Tibial nerve (tissue), 4 donors: ENCODE measurements at regions not wholly inside any gene's neighbourhood (a gene's known extent, or its start where the extent isn't known, plus 50 kb on each side); places are given as distances from the start of the nearest gene placed in this dataset.

ENCODE experiments used
- CTCF ChIP-seq, 5 experiments: fragments of 200-600 bp in 3 of 5; fragments of 450-650 bp in 2 of 5; sonication (generic) in 3 of 5; IDR thresholded peaks; one replicate each; pipeline ENCODE4 v1.5.1; 2016 to 2019; ENCODE audit warnings: antibody characterized with exemption in 5 of 5, mild to moderate bottlenecking in 3 of 5, moderate library complexity in 2 of 5
- EP300 ChIP-seq, 2 donors: sonication (generic); formaldehyde crosslinking; IDR thresholded peaks; one replicate each; pipeline ENCODE4 v1.6.1; 2017; ENCODE audit warnings: antibody characterized with exemption in 2 of 2, mild to moderate bottlenecking in 1 of 2
- POLR2A ChIP-seq, 2 donors: fragments of 450-650 bp; IDR thresholded peaks; one replicate each; pipeline ENCODE4 v1.6.1; 2017; ENCODE audit warnings: antibody characterized with exemption in 2 of 2, mild to moderate bottlenecking in 2 of 2, moderate library complexity in 2 of 2

GRCh38 chr21:18772897-18773296 is 369.3 kb upstream of the TMPRSS15 start:
- no peak for TF ChIP-seq CTCF (IDR thresholded peaks at IDR 0.05)
- no peak for TF ChIP-seq EP300 (IDR thresholded peaks at IDR 0.05)
- no peak for TF ChIP-seq POLR2A (IDR thresholded peaks at IDR 0.05)
